H1 (cell line): ENCODE measurements at regions not wholly inside any gene's neighbourhood (a gene's known extent, or its start where the extent isn't known, plus 50 kb on each side); places are given as distances from the start of the nearest gene placed in this dataset.

ENCODE experiments used
- EP300 ChIP-seq, 2 experiments: IDR thresholded peaks; 1 replicate in 1 of 2; 2 replicates in 1 of 2; pipeline ENCODE4 v1.6.1; 2011 to 2012; ENCODE audit warnings: low read depth in 2 of 2, low read length in 2 of 2, mild to moderate bottlenecking in 2 of 2, borderline replicate concordance in 1 of 2, inconsistent platforms in 1 of 2, moderate library complexity in 1 of 2
- GABPA ChIP-seq: IDR thresholded peaks from 2 replicates; pipeline ENCODE4 v1.6.1; 2011; ENCODE audit warnings: mild to moderate bottlenecking, low read length, moderate library complexity, borderline replicate concordance; ENCODE audit not compliant: insufficient read depth
- HDAC2 ChIP-seq, 2 experiments: fragments of 300-600 bp in 1 of 2; sonication (generic) in 1 of 2; IDR thresholded peaks; 2 replicates each; pipeline ENCODE4 v1.6.1; 2011 to 2012; ENCODE audit warnings: low read depth in 2 of 2, low read length in 2 of 2, mild to moderate bottlenecking in 2 of 2, moderate library complexity in 2 of 2, borderline replicate concordance in 1 of 2, inconsistent platforms in 1 of 2
- JUN ChIP-seq: IDR thresholded peaks from 2 replicates; pipeline ENCODE4 v1.6.1; 2011; ENCODE audit warnings: low read depth, mild to moderate bottlenecking, improper control_type of control experiment, low read length
- MAFK ChIP-seq: IDR thresholded peaks from 2 replicates; pipeline ENCODE4 v1.6.1; 2012; ENCODE audit warnings: low read depth, mild to moderate bottlenecking, improper control_type of control experiment, low read length
- NRF1 ChIP-seq: IDR thresholded peaks from 2 replicates; pipeline ENCODE4 v1.6.1; 2011; ENCODE audit warnings: mild to moderate bottlenecking, low read depth, low read length, improper control_type of control experiment
- POLR2A ChIP-seq, 2 experiments: IDR thresholded peaks; 1 replicate in 1 of 2; 2 replicates in 1 of 2; pipeline ENCODE4 v1.6.1; 2011; ENCODE audit warnings: low read depth in 2 of 2, low read length in 2 of 2, mild to moderate bottlenecking in 2 of 2; ENCODE audit errors: control extremely low read depth in 1 of 2
- POLR2AphosphoS5 ChIP-seq: IDR thresholded peaks from 2 replicates; pipeline ENCODE4 v1.6.1; 2011; ENCODE audit warnings: low read depth, low read length
- RAD21 ChIP-seq, 2 experiments: IDR thresholded peaks in 1 of 2; conservative IDR thresholded peaks in 1 of 2; 2 replicates each; pipeline ENCODE4 v1.6.1; 2011; ENCODE audit warnings: low read depth in 2 of 2, low read length in 2 of 2, improper control_type of control experiment in 1 of 2, inconsistent platforms in 1 of 2, mild to moderate bottlenecking in 1 of 2, moderate library complexity in 1 of 2
- RNF2 ChIP-seq: fragments of 200-900, 300-1000 bp; sonication (generic); IDR thresholded peaks from 2 replicates; pipeline ENCODE4 v1.7.1; 2016; ENCODE audit warnings: borderline replicate concordance, low read depth, mild to moderate bottlenecking, antibody characterized with exemption, low read length; ENCODE audit not compliant: poor library complexity, severe bottlenecking; ENCODE audit errors: missing control alignments
- ZNF274 ChIP-seq: IDR thresholded peaks from 2 replicates; pipeline ENCODE4 v1.7.0; 2012; ENCODE audit warnings: low read length, borderline replicate concordance; ENCODE audit errors: extremely low read depth
- TF ChIP-seq, protein P1 (sequence below), 3 experiments: IDR thresholded peaks; 1 replicate in 2 of 3; 2 replicates in 1 of 3; pipeline versions ENCODE4 v1.5.1 to v1.6.1; 2011; ENCODE audit warnings: low read length in 3 of 3, mild to moderate bottlenecking in 3 of 3, inconsistent platforms in 2 of 3, low read depth in 1 of 3, moderate library complexity in 1 of 3; ENCODE audit not compliant: insufficient read depth in 1 of 3; ENCODE audit errors: control extremely low read depth in 1 of 3
- TF ChIP-seq, protein P2 (sequence below): IDR thresholded peaks from 2 replicates; pipeline ENCODE4 v1.6.1; 2011; ENCODE audit warnings: low read depth, mild to moderate bottlenecking, low read length; ENCODE audit not compliant: insufficient read depth

DNA sequence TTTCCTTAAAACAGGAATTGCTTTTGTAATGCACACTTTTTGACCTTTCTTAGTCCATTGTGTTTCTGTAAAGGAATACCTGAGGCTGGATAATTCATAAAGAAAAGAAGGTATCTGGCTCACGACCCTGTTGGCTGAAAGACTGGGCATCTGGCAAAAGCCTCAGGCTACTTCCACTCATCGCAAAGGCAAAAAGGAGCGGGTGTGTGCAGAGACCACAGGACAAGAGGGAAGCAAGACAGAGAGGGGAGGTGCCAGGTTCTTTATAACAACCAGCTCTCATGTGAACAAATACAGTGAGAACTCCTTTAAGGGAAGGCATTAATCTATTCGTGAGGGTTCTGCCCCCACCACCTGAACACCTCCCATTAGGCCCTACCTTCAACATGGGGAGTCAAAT lies 182.1 kb downstream of the C12orf50 start:
- TF ChIP-seq, protein P1, sequence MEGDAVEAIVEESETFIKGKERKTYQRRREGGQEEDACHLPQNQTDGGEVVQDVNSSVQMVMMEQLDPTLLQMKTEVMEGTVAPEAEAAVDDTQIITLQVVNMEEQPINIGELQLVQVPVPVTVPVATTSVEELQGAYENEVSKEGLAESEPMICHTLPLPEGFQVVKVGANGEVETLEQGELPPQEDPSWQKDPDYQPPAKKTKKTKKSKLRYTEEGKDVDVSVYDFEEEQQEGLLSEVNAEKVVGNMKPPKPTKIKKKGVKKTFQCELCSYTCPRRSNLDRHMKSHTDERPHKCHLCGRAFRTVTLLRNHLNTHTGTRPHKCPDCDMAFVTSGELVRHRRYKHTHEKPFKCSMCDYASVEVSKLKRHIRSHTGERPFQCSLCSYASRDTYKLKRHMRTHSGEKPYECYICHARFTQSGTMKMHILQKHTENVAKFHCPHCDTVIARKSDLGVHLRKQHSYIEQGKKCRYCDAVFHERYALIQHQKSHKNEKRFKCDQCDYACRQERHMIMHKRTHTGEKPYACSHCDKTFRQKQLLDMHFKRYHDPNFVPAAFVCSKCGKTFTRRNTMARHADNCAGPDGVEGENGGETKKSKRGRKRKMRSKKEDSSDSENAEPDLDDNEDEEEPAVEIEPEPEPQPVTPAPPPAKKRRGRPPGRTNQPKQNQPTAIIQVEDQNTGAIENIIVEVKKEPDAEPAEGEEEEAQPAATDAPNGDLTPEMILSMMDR (IDR thresholded peaks at IDR 0.05; ENCODE audit: control extremely low read depth in 1 of 3, insufficient read depth in 1 of 3, low read depth in 1 of 3, low read length in 3 of 3): no peak
- TF ChIP-seq EP300 (IDR thresholded peaks at IDR 0.05; ENCODE audit: borderline replicate concordance in 1 of 2, low read depth in 2 of 2, low read length in 2 of 2) (no peak), GABPA (no peak), POLR2A (IDR thresholded peaks at IDR 0.05; ENCODE audit: control extremely low read depth in 1 of 2, low read depth in 2 of 2, low read length in 2 of 2) (no peak), MAFK (no peak), POLR2AphosphoS5 (no peak), ZNF274 (no peak), NRF1 (no peak), RAD21 (IDR thresholded peaks at IDR 0.05 in 1 of 2, conservative IDR thresholded peaks at IDR 0.05 in 1 of 2; ENCODE audit: low read depth in 2 of 2, low read length in 2 of 2) (no peak), RNF2 (no peak), JUN (no peak), HDAC2 (IDR thresholded peaks at IDR 0.05; ENCODE audit: borderline replicate concordance in 1 of 2, low read depth in 2 of 2, low read length in 2 of 2) (no peak)
- TF ChIP-seq, protein P2, sequence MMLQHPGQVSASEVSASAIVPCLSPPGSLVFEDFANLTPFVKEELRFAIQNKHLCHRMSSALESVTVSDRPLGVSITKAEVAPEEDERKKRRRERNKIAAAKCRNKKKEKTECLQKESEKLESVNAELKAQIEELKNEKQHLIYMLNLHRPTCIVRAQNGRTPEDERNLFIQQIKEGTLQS: no peak
